ENCODE measurements at regions not wholly inside any gene's neighbourhood (a gene's known extent, or its start where the extent isn't known, plus 50 kb on each side); places are given as distances from the start of the nearest gene placed in this dataset.

DNA sequence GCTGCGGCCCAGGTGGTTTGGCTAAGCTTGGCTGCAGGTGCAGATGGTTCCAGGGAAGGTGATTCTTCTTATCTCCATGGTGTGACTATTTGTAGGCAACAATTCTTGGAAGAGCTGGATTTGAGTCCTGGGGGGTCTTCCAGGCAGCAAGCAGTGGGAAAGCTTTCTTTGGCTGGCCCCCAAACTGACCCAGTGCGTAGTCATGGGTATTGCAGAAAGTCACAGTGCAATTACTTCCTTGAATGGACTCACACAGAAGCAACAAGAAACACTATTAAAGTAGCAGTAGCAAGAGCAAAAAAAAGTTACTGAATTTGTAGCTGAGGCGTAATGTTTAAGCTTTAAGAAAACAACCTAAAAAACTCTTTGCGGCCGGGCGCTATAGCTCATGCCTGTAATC lies 293.6 kb upstream of the ATP5MC3 start:
- H3K4me3 Mint-ChIP-seq, result no peak overlapping the region
- no peak for DNase-seq
- peak overlapping the region; percentile 39 for H3K27ac Mint-ChIP-seq
- no peaks in the 10 kb centered on the region for H3K36me3 Mint-ChIP-seq (ENCODE audit: low read depth)
- peaks cover 9% of the 10 kb centered on the region for H3K9me3 Mint-ChIP-seq
- no peaks in the 10 kb centered on the region for H3K27me3 Mint-ChIP-seq (ENCODE audit: low read depth, poor library complexity)
- TF ChIP-seq, protein P1, sequence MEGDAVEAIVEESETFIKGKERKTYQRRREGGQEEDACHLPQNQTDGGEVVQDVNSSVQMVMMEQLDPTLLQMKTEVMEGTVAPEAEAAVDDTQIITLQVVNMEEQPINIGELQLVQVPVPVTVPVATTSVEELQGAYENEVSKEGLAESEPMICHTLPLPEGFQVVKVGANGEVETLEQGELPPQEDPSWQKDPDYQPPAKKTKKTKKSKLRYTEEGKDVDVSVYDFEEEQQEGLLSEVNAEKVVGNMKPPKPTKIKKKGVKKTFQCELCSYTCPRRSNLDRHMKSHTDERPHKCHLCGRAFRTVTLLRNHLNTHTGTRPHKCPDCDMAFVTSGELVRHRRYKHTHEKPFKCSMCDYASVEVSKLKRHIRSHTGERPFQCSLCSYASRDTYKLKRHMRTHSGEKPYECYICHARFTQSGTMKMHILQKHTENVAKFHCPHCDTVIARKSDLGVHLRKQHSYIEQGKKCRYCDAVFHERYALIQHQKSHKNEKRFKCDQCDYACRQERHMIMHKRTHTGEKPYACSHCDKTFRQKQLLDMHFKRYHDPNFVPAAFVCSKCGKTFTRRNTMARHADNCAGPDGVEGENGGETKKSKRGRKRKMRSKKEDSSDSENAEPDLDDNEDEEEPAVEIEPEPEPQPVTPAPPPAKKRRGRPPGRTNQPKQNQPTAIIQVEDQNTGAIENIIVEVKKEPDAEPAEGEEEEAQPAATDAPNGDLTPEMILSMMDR (IDR thresholded peaks at IDR 0.05), result no peak
- peaks cover 16% of the 10 kb centered on the region for H3K4me1 Mint-ChIP-seq

GRCh38 chr2:175468431-175469098 lies 287.1 kb upstream of the ATP5MC3 start:
- Mint-ChIP-seq H3K9me3 (peaks cover 9% of the 10 kb centered on the region), H3K36me3 (ENCODE audit: low read depth) (no peaks in the 10 kb centered on the region), H3K27ac (peak overlapping the region; percentile 70), H3K4me3 (peak overlapping the region; percentile 14), H3K4me1 (peaks cover 35% of the 10 kb centered on the region), H3K27me3 (ENCODE audit: low read depth, poor library complexity) (peaks cover 6% of the 10 kb centered on the region)
- TF ChIP-seq, protein P1 (IDR thresholded peaks at IDR 0.05), result no peak
- DNase-seq, result no peak

DNA sequence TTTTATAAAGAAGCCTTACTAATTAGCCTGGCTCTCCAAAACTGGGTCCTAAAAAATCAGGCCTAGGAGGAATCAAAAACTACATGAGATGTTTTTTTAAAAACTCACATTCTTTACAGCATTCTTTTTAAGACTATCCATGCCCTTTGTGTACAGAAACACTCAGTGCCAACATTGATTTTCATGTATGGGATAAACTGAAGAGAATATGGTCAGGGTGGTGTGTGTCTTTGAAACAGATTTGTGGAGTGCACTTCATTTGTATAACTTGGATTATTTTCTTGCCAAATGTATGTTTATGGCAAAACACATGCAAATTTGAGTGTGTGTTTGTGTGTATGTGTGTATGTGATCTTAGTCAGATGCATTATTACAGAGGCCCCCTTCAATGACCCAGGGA lies 283.6 kb upstream of the ATP5MC3 start:
- TF ChIP-seq, protein P1 (IDR thresholded peaks at IDR 0.05), result no peak
- Mint-ChIP-seq H3K4me3 (no peak overlapping the region), H3K27ac (no peak overlapping the region), H3K27me3 (ENCODE audit: low read depth, poor library complexity) (peaks cover 8% of the 10 kb centered on the region), H3K9me3 (peaks cover 20% of the 10 kb centered on the region), H3K4me1 (peaks cover 53% of the 10 kb centered on the region), H3K36me3 (ENCODE audit: low read depth) (peaks cover 14% of the 10 kb centered on the region)
- no peak for DNase-seq

DNA sequence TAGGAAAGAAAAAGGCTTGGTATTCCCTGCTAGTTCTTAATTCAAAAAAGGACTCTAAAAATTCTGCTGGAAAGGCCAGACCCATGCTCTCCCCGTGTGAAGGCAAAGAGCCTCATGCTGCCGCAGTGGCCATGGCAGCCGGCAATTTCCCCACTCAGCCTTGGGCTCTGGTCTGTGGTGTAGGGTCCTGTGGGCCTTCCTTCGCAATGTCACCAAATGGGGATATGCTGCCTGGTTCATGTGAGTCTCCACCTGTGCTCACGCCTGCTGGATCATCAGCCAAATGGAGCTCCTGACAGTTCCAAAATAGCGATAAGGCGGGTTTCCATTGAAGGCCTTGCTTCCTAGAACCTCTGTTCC lies 282.8 kb upstream of the ATP5MC3 start:
- H3K4me1 Mint-ChIP-seq, result peaks cover 47% of the 10 kb centered on the region
- TF ChIP-seq, protein P1 (IDR thresholded peaks at IDR 0.05), result no peak
- DNase-seq, result no peak
- peaks cover 19% of the 10 kb centered on the region for H3K36me3 Mint-ChIP-seq (ENCODE audit: low read depth)
- no peak overlapping the region for H3K4me3 Mint-ChIP-seq
- H3K9me3 Mint-ChIP-seq, result peaks cover 25% of the 10 kb centered on the region
- H3K27me3 Mint-ChIP-seq (ENCODE audit: low read depth, poor library complexity), result peaks cover 8% of the 10 kb centered on the region
- no peak overlapping the region for H3K27ac Mint-ChIP-seq

GRCh38 chr2:175463589-175464310 lies 282.2 kb upstream of the ATP5MC3 start:
- H3K36me3 Mint-ChIP-seq (ENCODE audit: low read depth), result peaks cover 19% of the 10 kb centered on the region
- H3K27me3 Mint-ChIP-seq (ENCODE audit: low read depth, poor library complexity), result peaks cover 8% of the 10 kb centered on the region
- no peak overlapping the region for H3K4me3 Mint-ChIP-seq
- H3K27ac Mint-ChIP-seq, result no peak overlapping the region
- TF ChIP-seq, protein P1 (IDR thresholded peaks at IDR 0.05), result no peak
- peaks cover 44% of the 10 kb centered on the region for H3K4me1 Mint-ChIP-seq
- DNase-seq, result no peak
- peaks cover 25% of the 10 kb centered on the region for H3K9me3 Mint-ChIP-seq

Measured in nephron progenitor cell (in vitro differentiated cells).